ENCODE measurements at regions not wholly inside any gene's neighbourhood (a gene's known extent, or its start where the extent isn't known, plus 50 kb on each side); places are given as distances from the start of the nearest gene placed in this dataset.

DNA sequence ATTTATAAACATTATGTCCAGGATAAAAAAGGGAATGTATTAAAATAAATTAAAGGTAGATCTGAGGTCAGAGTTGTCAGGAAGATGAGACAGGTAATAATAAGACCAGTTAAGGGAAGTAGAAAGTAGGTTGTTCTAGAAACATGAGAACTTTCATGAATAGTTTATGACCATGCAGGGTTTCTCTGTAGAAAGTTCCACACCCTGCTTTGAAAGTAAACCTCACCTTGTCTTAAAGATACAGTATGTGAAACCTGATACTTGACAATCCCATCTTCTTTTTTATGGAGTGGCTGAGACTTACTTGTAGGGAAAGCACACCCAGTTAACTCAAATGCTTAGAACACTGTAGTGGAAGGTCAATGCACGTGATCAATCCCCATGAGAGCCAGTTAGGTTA is 260.6 kb upstream of the ZNF462 start:
- no peaks in the 10 kb centered on the region for H3K27me3 ChIP-seq
- DNase-seq = no peak
- ATAC-seq = no peak
- WGBS, 2 donors = 43 to 58% methylated on average over 1 of the region's 1 CpG
- no peak for TF ChIP-seq POLR2A (IDR thresholded peaks at IDR 0.05)
- TF ChIP-seq, protein P1, sequence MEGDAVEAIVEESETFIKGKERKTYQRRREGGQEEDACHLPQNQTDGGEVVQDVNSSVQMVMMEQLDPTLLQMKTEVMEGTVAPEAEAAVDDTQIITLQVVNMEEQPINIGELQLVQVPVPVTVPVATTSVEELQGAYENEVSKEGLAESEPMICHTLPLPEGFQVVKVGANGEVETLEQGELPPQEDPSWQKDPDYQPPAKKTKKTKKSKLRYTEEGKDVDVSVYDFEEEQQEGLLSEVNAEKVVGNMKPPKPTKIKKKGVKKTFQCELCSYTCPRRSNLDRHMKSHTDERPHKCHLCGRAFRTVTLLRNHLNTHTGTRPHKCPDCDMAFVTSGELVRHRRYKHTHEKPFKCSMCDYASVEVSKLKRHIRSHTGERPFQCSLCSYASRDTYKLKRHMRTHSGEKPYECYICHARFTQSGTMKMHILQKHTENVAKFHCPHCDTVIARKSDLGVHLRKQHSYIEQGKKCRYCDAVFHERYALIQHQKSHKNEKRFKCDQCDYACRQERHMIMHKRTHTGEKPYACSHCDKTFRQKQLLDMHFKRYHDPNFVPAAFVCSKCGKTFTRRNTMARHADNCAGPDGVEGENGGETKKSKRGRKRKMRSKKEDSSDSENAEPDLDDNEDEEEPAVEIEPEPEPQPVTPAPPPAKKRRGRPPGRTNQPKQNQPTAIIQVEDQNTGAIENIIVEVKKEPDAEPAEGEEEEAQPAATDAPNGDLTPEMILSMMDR (IDR thresholded peaks at IDR 0.05) = no peak
- H3K36me3 ChIP-seq (replicated peaks in 1 of 2; ENCODE audit: insufficient read depth in 1 of 2, low read depth in 2 of 2) = no peaks in the 10 kb centered on the region
- intact Hi-C loops (cut with DNase I) = no loop called here
- H3K27ac ChIP-seq = no peak overlapping the region
- H3K9me3 ChIP-seq = no peaks in the 10 kb centered on the region
- no peak overlapping the region for H3K4me3 ChIP-seq
- no peaks in the 10 kb centered on the region for H3K4me1 ChIP-seq

DNA sequence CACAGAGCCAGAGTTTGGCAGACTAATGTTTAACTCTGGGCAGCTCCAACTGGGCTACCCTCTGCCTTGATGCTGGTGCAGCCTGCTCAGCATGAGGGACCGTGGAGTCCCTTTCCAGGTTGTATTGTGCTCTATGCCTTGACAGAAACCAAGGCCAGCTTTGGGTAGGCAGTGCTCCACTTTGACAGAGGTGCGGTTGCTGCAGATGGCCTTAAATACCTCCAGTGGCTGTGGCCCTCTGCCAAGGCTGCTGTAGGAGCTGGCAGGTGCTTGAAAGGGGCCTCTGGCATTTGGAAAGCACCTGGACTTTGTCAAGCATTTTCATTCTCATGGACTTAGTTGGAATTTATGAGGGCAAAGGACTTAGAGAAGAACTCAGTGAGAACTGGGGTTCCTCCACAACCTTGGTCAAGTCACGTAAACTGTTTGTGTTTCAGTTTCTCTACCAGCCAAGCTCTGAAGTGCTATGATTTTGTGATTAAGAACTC is 249.7 kb upstream of the ZNF462 start:
- ATAC-seq = peak; percentile 38
- DNase-seq = peak; percentile 23 to 69 (median 50)

DNA sequence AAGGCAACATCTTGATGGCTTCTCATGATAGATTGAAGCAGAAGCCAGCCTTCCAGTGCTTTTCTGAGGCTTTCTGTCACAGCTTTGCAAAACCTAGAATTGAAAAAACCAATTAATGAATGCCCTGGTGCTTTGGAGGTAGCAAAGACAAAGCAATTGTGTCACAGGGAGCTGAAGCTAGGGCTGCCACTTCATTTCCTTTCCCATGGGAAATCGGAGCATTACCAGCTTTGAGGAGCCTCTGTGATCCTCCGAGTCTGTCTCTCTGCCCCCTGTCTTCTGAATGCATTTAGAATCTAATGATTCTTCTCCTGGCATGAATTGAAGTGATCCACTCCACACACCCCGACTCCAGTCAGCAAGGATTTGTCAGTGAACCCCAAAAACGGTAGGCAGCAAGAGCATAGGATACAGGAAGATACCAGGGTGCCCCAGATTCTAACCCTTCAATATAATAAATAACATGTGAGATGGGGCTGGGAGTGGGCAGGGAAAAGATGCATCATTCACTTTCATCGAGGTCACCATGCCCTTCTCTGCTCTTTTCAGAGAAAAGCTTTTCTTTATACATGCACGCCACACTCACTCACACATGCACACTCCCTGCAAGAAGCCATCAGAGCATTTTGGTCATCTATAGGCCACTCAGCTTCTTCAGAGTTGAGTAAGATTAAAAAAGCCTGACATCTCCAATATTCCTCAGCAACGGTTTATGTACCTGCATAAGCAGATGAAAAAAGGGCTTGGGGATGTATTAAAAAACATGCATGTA is 247.7 kb upstream of the ZNF462 start:
- intact Hi-C loops (cut with DNase I) = no loop called here
- no peak for DNase-seq
- TF ChIP-seq POLR2A (IDR thresholded peaks at IDR 0.05) = no peak
- TF ChIP-seq, protein P1 (IDR thresholded peaks at IDR 0.05) = no peak
- H3K27ac ChIP-seq = no peak overlapping the region
- no peaks in the 10 kb centered on the region for H3K27me3 ChIP-seq
- H3K4me3 ChIP-seq = no peak overlapping the region
- no peaks in the 10 kb centered on the region for H3K36me3 ChIP-seq (replicated peaks in 1 of 2; ENCODE audit: insufficient read depth in 1 of 2, low read depth in 2 of 2)
- no peaks in the 10 kb centered on the region for H3K9me3 ChIP-seq
- no peak for ATAC-seq
- H3K4me1 ChIP-seq = no peaks in the 10 kb centered on the region
- WGBS, 2 donors = 72 to 76% methylated on average over 7 of the region's 7 CpGs

More for the DNA sequence above, 249.7 kb upstream of the ZNF462 start:
- no peaks in the 10 kb centered on the region for H3K27me3 ChIP-seq
- intact Hi-C loops (cut with DNase I) = no loop called here
- H3K4me1 ChIP-seq = no peaks in the 10 kb centered on the region
- no peaks in the 10 kb centered on the region for H3K9me3 ChIP-seq
- 28 to 35% methylated on average over 3 of the region's 3 CpGs for WGBS, 2 donors
- TF ChIP-seq, protein P1 (IDR thresholded peaks at IDR 0.05) = no peak
- no peak for TF ChIP-seq POLR2A (IDR thresholded peaks at IDR 0.05)
- H3K36me3 ChIP-seq (replicated peaks in 1 of 2; ENCODE audit: insufficient read depth in 1 of 2, low read depth in 2 of 2) = no peaks in the 10 kb centered on the region
- H3K27ac ChIP-seq = no peak overlapping the region
- H3K4me3 ChIP-seq = no peak overlapping the region

DNA sequence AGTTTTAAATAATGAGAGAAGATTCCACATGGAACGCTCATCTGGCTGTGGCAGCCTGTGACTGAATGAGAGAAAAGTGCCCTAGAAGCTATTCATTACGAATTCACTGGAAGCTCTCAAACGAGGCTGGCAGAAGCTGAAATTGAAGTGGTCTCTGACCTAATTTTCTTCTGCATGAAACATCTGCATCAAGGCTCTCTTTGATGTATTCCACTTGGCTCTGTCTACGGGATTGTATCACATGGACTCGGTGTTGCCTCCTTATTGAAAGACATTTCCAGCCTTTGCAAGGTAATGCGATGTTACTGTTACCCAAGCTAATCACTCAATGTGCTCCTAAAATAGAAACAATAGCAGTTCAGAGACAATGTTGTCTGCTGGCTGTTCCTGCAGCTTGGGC is 246.9 kb upstream of the ZNF462 start:
- ATAC-seq = no peak
- intact Hi-C loops (cut with DNase I) = no loop called here
- 60 to 69% methylated on average over 6 of the region's 6 CpGs for WGBS, 2 donors

More for the DNA sequence above, 246.9 kb upstream of the ZNF462 start:
- no peaks in the 10 kb centered on the region for H3K36me3 ChIP-seq (replicated peaks in 1 of 2; ENCODE audit: insufficient read depth in 1 of 2, low read depth in 2 of 2)
- no peak overlapping the region for H3K27ac ChIP-seq
- no peaks in the 10 kb centered on the region for H3K4me1 ChIP-seq
- TF ChIP-seq, protein P1 (IDR thresholded peaks at IDR 0.05) = no peak
- no peak for TF ChIP-seq POLR2A (IDR thresholded peaks at IDR 0.05)
- no peak for DNase-seq
- no peaks in the 10 kb centered on the region for H3K9me3 ChIP-seq
- H3K27me3 ChIP-seq = no peaks in the 10 kb centered on the region
- no peak overlapping the region for H3K4me3 ChIP-seq
